OCI-LY3 (cell line): ENCODE measurements at regions not wholly inside any gene's neighbourhood (a gene's known extent, or its start where the extent isn't known, plus 50 kb on each side); places are given as distances from the start of the nearest gene placed in this dataset.
"Not testable (repeated sequence)": the region's sequence is repeated elsewhere in the genome, so short reads cannot be mapped to it uniquely, and the experiment has no call there.

ENCODE experiments used
- CTCF ChIP-seq: fragments of 200-600, 300-600 bp; sonication (generic); IDR thresholded peaks from 2 replicates; pipeline ENCODE4 v1.5.1; 2014; ENCODE audit warnings: antibody characterized with exemption, low read length, low read depth
- EZH2phosphoT487 ChIP-seq: fragments of 200-600 bp; shearing (Covaris generic); IDR thresholded peaks from 2 replicates; pipeline ENCODE4 v1.6.1; 2018; ENCODE audit warnings: antibody characterized with exemption, mixed run types, low read depth

- not testable (repeated sequence) for TF ChIP-seq CTCF, EZH2phosphoT487
Observed at GRCh38 chr10:47673128-47673527, 90.3 kb downstream of the SYT15B start.
